GM18907 (cell line): ENCODE measurements at regions not wholly inside any gene's neighbourhood (a gene's known extent, or its start where the extent isn't known, plus 50 kb on each side); places are given as distances from the start of the nearest gene placed in this dataset.

Experiments
- ATAC-seq: cut with Tn5 transposase; IDR thresholded peaks from one replicate; pipeline ENCODE4 v1.9.1; 2021; ENCODE audit warnings: mild to moderate bottlenecking, moderate library complexity; ENCODE audit not compliant: unreplicated experiment

DNA sequence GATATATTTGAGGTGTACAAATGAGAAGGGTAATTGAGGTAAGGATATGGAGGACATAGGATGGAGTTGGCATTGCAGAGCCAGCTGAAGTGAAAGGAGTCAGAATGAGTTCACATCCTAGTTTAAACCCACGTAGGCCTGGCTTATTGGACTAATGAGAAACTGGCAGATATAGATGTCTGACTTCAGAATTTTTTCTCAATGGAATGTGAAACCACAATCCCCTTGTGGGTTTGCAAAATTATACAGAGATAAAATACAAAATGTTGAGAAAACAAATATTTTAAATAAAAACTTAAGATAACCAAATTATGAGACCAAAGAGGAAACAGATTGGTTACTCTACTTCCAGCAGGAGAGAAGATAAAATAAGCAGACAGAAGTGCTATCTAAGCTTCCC is 277.4 kb upstream of the LRRC7 start:
- ATAC-seq: no peak

GRCh38 chr1:69291541-69291940 is 276.2 kb upstream of the LRRC7 start:
- ATAC-seq: no peak

DNA sequence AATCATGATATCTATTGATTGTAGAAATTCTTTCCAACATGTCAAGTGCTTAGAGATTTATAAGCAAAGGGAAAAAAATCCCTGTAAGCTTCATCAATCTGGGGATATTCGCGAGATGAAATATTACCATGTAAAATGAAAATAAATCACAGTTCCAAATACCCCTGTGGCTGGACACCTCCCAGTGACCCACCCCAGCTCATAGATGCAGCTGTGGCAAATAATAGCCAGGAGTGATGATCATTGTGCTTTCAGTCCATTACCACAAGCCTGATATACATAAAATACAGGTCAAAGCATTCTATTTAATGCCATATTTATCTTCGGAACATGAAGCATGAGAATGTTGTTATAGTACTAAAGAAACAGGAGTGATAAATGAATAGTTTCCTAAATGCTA is 274.9 kb upstream of the LRRC7 start:
- ATAC-seq: no peak

DNA sequence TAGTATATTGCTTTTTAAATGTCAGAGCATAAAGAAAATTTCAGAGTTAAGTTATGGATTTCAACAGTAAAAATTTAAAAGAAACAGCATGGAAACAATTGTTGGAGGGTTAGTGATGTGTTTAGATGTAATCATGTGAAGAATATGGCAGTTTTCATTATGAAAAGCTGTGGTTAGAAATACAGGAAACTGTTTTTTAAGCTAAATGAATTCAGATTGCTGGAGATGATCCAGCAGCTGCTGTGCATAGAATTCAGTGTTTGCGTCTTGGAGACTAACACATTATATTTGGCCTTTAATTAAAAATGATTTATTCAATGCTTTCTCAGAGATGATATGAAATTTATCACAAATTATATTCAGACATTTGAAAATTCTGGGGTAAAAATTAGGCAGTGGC is 273.6 kb upstream of the LRRC7 start:
- no peak for ATAC-seq

DNA sequence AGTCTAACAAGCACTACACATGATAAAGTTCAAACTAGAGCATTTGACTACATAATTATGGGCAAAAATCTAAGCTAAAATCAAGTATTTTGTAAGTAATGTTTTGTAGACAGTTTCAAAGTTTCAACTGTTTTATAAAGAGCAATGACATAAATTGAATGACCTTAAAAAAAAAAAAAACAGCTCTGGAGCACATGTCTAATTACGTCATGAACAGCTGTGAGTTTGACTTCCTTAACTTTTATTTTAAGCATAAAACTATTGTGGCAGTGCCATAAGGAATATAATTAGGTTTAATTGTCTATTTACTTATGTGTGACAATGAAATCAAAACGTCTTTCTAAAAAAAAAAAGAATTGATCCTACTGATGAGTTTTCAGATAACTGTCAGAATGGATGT is 272.5 kb upstream of the LRRC7 start:
- ATAC-seq: no peak

- no peak for ATAC-seq
Measured at GRCh38 chr1:69305621-69306020, 262.1 kb upstream of the LRRC7 start.

GRCh38 chr1:69312055-69312732 is 255.5 kb upstream of the LRRC7 start:
- no peak for ATAC-seq

DNA sequence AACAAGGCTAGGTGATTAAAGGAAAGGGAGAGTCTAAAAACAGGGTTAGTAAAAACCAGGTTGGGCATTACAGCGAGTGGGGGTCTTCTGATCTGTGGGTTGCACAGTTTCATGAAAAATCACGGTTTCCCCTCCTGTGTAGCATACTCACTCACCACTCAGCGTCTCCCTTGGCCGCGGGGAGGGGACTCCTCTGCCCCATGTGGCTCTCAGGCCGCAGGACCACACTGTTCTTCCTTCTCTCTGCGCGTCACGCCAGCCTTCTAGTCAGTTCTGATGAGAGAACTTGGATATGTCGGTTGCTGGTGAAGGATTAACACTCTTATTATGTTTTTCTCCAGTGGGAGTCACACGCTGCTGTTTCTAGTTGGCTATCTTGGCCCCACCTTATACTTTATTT is 254.6 kb upstream of the LRRC7 start:
- no peak for ATAC-seq

- no peak for ATAC-seq
Measured at GRCh38 chr1:69315416-69315815, 252.3 kb upstream of the LRRC7 start.

DNA sequence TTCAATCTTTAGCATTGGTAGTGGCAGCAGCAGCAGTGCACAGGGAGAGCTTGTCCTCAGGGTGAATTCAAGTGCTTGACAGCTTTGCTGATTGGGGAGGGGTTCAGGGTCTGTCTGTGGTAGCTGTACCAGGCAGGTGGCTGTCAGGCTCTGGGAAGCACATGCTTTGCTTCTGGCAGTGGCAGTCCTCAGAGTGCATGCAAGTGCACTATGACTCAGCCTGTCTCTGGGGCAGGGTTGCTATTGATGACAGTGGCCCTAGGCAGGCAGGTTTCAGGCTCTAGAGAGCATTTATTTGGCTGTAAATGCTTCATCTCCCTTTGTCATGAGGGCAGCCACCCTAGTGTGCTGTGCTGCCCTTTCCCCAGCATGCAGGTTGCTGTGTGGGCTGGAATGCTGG is 251.9 kb upstream of the LRRC7 start:
- no peak for ATAC-seq

GRCh38 chr1:69319287-69319686 is 248.4 kb upstream of the LRRC7 start:
- ATAC-seq: no peak

DNA sequence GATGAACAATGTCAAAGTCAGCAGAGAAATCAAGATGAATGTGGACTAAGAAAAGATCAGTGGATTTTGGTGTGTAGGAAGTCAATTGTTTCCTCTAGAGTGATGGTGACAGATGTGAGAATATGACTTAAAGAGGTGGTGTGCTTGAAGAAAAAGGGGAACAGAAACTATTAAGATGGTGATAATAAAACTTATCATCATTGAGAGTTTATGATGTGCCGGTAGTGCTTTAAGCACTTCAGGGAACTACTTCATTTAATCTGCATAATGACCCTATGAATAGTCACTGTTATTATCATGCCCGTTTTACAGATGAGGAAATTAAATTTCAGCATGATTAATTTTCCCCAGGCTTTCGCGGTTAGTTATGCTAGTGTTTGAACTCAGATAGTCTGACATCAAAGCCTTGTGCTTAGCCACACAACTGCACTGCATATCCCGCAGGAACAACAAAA is 246.9 kb upstream of the LRRC7 start:
- peak; percentile 86 for ATAC-seq

DNA sequence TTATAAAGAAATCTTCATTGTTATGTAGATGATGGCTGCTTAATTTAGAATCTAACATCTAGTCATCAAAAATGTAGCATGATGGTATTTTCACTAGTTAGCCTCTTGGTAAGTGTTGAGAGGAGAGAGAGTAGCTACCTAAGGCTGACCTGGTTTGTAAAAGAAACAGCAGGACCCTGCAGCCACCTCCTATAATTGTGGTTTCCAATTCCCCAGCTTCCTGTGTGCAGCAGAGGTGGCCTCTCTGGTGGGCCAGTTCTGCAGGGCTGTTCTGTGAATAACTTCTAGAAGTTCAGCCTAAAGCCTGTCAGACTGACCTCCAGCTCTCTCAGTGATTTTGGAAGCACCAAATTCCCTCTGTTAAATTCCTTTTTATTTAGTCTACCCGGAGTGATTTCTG is 246.4 kb upstream of the LRRC7 start:
- no peak for ATAC-seq

DNA sequence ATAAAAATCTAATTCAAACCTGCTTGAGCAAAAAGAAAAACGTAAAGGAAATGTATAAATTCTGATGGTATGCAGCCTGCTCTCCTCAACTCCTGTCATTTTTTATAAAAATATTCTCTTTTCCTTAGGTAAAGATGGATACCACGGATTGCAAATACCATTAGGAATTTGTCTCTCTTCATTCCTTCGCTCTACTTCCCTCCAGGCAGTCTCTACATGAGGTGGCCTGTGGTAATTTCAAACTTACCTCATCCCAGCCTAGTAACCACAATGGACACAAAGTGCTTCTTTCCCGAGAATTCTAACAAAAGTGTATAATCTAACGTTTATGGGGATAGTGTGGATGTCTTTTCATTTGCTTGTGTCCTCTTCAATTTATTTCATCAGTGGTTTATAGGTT is 239.5 kb upstream of the LRRC7 start:
- ATAC-seq: no peak

DNA sequence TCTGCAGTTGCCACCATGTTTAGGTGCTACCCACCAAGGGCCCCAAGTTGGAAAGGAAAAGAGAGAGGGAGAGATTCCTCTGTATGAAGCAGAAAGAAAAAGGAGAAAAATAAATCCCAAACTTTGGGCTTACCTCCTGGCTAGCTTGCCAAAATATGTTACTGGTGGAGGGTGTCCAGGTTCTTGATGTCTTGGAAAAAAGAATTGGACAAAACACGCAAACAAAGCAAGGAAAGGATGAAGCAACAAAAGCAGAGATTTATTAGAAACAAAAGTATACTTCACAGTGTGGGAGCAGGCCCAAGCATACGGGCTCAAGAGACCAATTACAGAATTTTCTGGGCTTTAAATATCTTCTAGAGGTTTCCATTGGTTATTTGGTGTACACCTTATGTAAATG is 204.5 kb upstream of the LRRC7 start:
- ATAC-seq: no peak

DNA sequence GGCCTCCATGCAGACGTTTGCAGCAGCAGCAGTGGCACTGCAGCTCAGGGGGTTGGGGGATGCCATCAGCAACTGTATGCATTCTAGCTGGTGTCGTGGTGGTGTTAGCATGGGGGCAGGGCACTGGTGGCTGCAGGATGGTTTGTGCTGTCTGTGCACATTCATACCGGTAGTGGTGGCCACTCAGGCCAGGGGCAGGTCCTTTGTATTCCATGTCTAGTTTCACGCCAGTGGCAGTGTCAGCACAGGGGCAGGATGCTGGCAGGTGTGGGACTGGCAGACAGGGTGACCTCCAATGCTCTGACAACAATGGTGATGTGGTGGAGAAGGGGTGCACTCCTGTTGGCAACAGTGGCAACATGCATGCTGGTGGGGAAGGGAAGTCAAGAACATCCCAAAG is 194.2 kb upstream of the LRRC7 start:
- no peak for ATAC-seq

- no peak for ATAC-seq
Measured at GRCh38 chr1:69376408-69376807, 191.3 kb upstream of the LRRC7 start.

GRCh38 chr1:69377507-69377906 is 190.2 kb upstream of the LRRC7 start:
- ATAC-seq: no peak

DNA sequence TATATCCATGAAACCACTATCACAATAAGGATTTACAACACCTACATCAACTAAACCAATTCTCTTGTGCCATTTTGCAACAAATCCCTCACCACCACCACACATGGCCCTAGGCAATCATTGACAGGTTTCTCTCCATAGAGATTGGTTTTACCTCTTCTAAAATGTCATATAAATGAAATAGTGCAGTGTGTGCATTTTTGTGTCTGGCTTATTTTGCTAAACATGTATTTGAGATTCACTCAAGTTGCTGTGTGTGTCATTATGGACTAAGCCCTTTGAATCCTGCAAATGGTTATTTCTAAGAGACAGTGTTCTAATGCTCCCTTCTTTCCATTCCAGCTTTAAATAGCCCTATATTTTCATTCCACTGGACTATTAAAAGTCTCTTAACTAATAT is 179.7 kb upstream of the LRRC7 start:
- ATAC-seq: no peak

GRCh38 chr1:69400128-69400527 is 167.6 kb upstream of the LRRC7 start:
- ATAC-seq: no peak

DNA sequence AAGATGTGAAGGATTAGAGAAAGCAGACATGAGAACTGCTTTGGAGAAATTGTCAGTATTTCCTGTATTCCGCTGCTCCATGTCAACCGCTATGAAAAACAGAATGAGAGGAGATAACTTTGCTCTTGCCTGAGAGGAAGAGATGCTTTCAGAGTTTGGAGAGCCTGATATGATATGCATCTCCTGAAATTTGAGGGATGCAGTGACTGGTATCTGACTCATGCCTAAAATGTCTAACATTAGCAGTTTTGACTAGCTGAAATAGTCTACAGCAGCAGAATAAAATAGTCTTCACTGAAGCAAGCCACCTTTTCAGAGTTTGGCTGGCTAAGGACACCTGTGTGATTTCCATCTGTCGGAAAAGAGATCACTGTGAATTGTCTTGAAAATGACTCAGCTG is 165.8 kb upstream of the LRRC7 start:
- no peak for ATAC-seq

GRCh38 chr1:69403756-69404320 is 163.9 kb upstream of the LRRC7 start:
- ATAC-seq: no peak

DNA sequence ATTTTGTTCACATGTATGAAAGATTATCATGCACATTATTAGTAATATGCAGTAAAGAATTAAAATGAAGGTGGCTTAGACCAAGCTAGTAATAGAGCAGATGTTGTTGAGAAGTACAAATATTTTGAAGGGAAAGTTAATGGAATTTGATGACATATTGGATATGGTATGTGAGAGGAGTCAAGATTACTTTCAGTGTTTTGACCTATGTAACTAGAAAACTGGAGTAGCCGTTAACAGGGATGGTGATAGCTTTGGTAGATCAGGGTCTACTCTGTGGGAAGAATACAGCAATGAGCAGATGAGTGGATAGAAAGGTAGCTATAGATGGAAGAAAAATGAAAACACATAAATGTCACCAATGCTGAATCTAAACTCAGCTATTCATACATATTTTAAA is 163.2 kb upstream of the LRRC7 start:
- no peak for ATAC-seq
